HepG2 (cell line): ENCODE measurements at regions not wholly inside any gene's neighbourhood (a gene's known extent, or its start where the extent isn't known, plus 50 kb on each side); places are given as distances from the start of the nearest gene placed in this dataset.
A peak's percentile ranks its signal among the peaks of the same experiment; 100 is the strongest.

ENCODE experiments used
- E2F5 ChIP-seq: sonication (generic); formaldehyde crosslinking; conservative IDR thresholded peaks from 2 replicates; pipeline ENCODE4 v1.4.0; 2020; ENCODE audit warnings: missing genetic modification reagents
- ELF1 ChIP-seq: sonication (generic); formaldehyde crosslinking; IDR thresholded peaks from 2 replicates; pipeline ENCODE4 v1.4.0; 2020; ENCODE audit warnings: missing genetic modification reagents
- ETS1 ChIP-seq: sonication (generic); formaldehyde crosslinking; IDR thresholded peaks from 2 replicates; pipeline ENCODE4 v1.4.0; 2020; ENCODE audit warnings: missing genetic modification reagents
- ETV5 ChIP-seq: IDR thresholded peaks from 2 replicates; pipeline ENCODE4 v1.6.1; 2018; ENCODE audit warnings: missing biosample characterization, missing genetic modification reagents, inconsistent platforms, borderline replicate concordance
- JARID2 ChIP-seq: sonication (generic); formaldehyde crosslinking; IDR thresholded peaks from 2 replicates; pipeline ENCODE4 v1.8.1; 2023; ENCODE audit warnings: missing genetic modification reagents, inconsistent platforms; ENCODE audit not compliant: insufficient replicate concordance
- POLR2A ChIP-seq, 2 experiments: IDR thresholded peaks; 2 replicates each; pipeline ENCODE4 v1.6.1; 2011; ENCODE audit warnings: low read depth in 2 of 2, low read length in 2 of 2, mild to moderate bottlenecking in 1 of 2, moderate library complexity in 1 of 2; ENCODE audit not compliant: insufficient read depth in 1 of 2
- REPIN1 ChIP-seq: sonication (generic); formaldehyde crosslinking; IDR thresholded peaks from 2 replicates; pipeline ENCODE4 v1.8.0; 2022; ENCODE audit warnings: missing genetic modification reagents, low read depth, mild to moderate bottlenecking, borderline replicate concordance
- SETDB1 ChIP-seq: sonication (generic); formaldehyde crosslinking; IDR thresholded peaks from 2 replicates; pipeline ENCODE4 v1.5.1; 2020; ENCODE audit warnings: missing genetic modification reagents, mild to moderate bottlenecking, borderline replicate concordance
- STAT5B ChIP-seq: sonication (generic); formaldehyde crosslinking; IDR thresholded peaks from 2 replicates; pipeline ENCODE4 v1.4.0; 2020; ENCODE audit warnings: missing genetic modification reagents
- UBTF ChIP-seq: sonication (generic); formaldehyde crosslinking; IDR thresholded peaks from 2 replicates; pipeline ENCODE4 v1.4.0; 2020; ENCODE audit warnings: mild to moderate bottlenecking, missing genetic modification reagents
- ZBTB44 ChIP-seq: sonication (generic); formaldehyde crosslinking; IDR thresholded peaks from 2 replicates; pipeline ENCODE4 v1.4.0; 2020; ENCODE audit warnings: missing genetic modification reagents
- ZHX2 ChIP-seq, 2 experiments: sonication (generic) in 1 of 2; formaldehyde crosslinking in 1 of 2; IDR thresholded peaks; 2 replicates each; pipeline versions ENCODE4 v1.6.1 to v1.9.0; 2014 to 2022; ENCODE audit warnings: antibody characterized with exemption in 1 of 2, borderline replicate concordance in 1 of 2, inconsistent platforms in 1 of 2, low read depth in 1 of 2, missing genetic modification reagents in 1 of 2
- ZNF160 ChIP-seq: sonication (generic); formaldehyde crosslinking; IDR thresholded peaks from 2 replicates; pipeline ENCODE4 v1.8.0; 2022; ENCODE audit warnings: mild to moderate bottlenecking, inconsistent platforms, missing genetic modification reagents
- ZNF207 ChIP-seq: fragments of 450-650 bp; IDR thresholded peaks from 2 replicates; pipeline ENCODE4 v1.6.1; 2016; ENCODE audit warnings: antibody characterized with exemption, borderline replicate concordance
- ZNF598 ChIP-seq: sonication (generic); formaldehyde crosslinking; IDR thresholded peaks from 2 replicates; pipeline ENCODE4 v1.5.1; 2020; ENCODE audit warnings: mild to moderate bottlenecking, missing genetic modification reagents, borderline replicate concordance
- ZNF614 ChIP-seq: IDR thresholded peaks from 2 replicates; pipeline ENCODE4 v1.6.1; 2018; ENCODE audit warnings: missing biosample characterization, missing genetic modification reagents, inconsistent platforms, borderline replicate concordance
- ZNF761 ChIP-seq: sonication (generic); formaldehyde crosslinking; conservative IDR thresholded peaks from 2 replicates; pipeline ENCODE4 v1.4.0; 2020; ENCODE audit warnings: mild to moderate bottlenecking, missing genetic modification reagents

GRCh38 chr7:54917613-54918391 is 101.0 kb upstream of the EGFR start (continued):
- no peak for TF ChIP-seq ZHX2 (IDR thresholded peaks at IDR 0.05; ENCODE audit: low read depth)
- TF ChIP-seq ZHX2 (CRISPR knock-in tag; IDR thresholded peaks at IDR 0.05; ENCODE audit: borderline replicate concordance): no peak
- no peak for TF ChIP-seq ETV5 (CRISPR knock-in tag)
- 0 out of 2 replicates have a peak, but pooled peaks have one; percentile 17 for TF ChIP-seq ELF1 (CRISPR knock-in tag)
- no peak for TF ChIP-seq ZNF207
- TF ChIP-seq ETS1 (CRISPR knock-in tag): no peak
- no peak for TF ChIP-seq ZNF598 (CRISPR knock-in tag)
- no peak for TF ChIP-seq STAT5B (CRISPR knock-in tag)
- TF ChIP-seq ZNF160 (CRISPR knock-in tag): no peak
- TF ChIP-seq ZNF614 (CRISPR knock-in tag): 0 out of 2 replicates have a peak, but pooled peaks have one; percentile 25
- TF ChIP-seq POLR2A (IDR thresholded peaks at IDR 0.05; ENCODE audit: insufficient read depth in 1 of 2, low read depth in 2 of 2, low read length in 2 of 2): no peak
- TF ChIP-seq UBTF (CRISPR knock-in tag): peak; percentile 42; the same call in 1 of the 2 replicates
- TF ChIP-seq ZBTB44 (CRISPR knock-in tag): no peak
- TF ChIP-seq REPIN1 (CRISPR knock-in tag): no peak
- TF ChIP-seq SETDB1: no peak
- TF ChIP-seq ZNF761 (CRISPR knock-in tag): no peak
- no peak for TF ChIP-seq JARID2 (CRISPR knock-in tag)
- no peak for TF ChIP-seq E2F5 (CRISPR knock-in tag)
